22Rv1 (cell line): ENCODE measurements at regions not wholly inside any gene's neighbourhood (a gene's known extent, or its start where the extent isn't known, plus 50 kb on each side); places are given as distances from the start of the nearest gene placed in this dataset.

Source experiments
- CTCF ChIP-seq: fragments of 450-650 bp; IDR thresholded peaks from 2 replicates; pipeline ENCODE4 v1.5.1; 2017; ENCODE audit warnings: mild to moderate bottlenecking
- ZFX ChIP-seq: fragments of 450-650 bp; IDR thresholded peaks from 2 replicates; pipeline ENCODE4 v1.6.1; 2017; ENCODE audit warnings: antibody characterized with exemption, borderline replicate concordance

GRCh38 chr3:153257673-153258351 is 95.8 kb downstream of the RAP2B start:
- TF ChIP-seq CTCF (no peak), ZFX (no peak)
